ENCODE measurements at regions not wholly inside any gene's neighbourhood (a gene's known extent, or its start where the extent isn't known, plus 50 kb on each side); places are given as distances from the start of the nearest gene placed in this dataset.

DNA sequence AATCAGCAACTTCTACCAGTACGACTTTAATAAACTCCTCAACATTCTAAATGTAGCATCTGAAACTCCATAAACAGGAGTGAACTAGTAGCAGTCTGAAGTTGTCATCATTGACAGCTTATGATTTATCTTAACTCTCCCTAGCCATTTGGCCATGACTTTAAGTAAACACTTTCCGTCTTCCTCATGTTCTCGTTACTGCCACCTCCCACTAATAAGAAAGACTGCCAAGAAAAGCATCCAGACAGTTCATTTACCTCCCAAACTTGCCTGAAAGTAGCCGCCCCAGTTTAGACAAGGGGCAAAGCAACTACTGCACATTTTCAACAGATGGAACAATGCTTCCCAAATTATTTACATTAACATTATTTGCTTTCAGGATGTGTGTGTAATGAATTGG is 287.5 kb downstream of the OSR1 start:
- TF ChIP-seq, protein P1, sequence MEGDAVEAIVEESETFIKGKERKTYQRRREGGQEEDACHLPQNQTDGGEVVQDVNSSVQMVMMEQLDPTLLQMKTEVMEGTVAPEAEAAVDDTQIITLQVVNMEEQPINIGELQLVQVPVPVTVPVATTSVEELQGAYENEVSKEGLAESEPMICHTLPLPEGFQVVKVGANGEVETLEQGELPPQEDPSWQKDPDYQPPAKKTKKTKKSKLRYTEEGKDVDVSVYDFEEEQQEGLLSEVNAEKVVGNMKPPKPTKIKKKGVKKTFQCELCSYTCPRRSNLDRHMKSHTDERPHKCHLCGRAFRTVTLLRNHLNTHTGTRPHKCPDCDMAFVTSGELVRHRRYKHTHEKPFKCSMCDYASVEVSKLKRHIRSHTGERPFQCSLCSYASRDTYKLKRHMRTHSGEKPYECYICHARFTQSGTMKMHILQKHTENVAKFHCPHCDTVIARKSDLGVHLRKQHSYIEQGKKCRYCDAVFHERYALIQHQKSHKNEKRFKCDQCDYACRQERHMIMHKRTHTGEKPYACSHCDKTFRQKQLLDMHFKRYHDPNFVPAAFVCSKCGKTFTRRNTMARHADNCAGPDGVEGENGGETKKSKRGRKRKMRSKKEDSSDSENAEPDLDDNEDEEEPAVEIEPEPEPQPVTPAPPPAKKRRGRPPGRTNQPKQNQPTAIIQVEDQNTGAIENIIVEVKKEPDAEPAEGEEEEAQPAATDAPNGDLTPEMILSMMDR (IDR thresholded peaks at IDR 0.05; ENCODE audit: low read depth, low read length) = no peak
- no peak for TF ChIP-seq EZH2phosphoT487 (IDR thresholded peaks at IDR 0.05; ENCODE audit: low read depth)
